NCI-H774 (cell line): ENCODE measurements at regions not wholly inside any gene's neighbourhood (a gene's known extent, or its start where the extent isn't known, plus 50 kb on each side); places are given as distances from the start of the nearest gene placed in this dataset.

Experiments used
- DNase-seq: peaks from one replicate; lab custom pipeline; 2025; lab: John Stamatoyannopoulos, UW

- DNase-seq, result no peak
Measured at GRCh38 chr3:35487376-35487775, 151.9 kb upstream of the ARPP21 start.

- no peak for DNase-seq
Measured at GRCh38 chr3:35488526-35488925, 150.8 kb upstream of the ARPP21 start.

GRCh38 chr3:35492841-35493240 is 146.5 kb upstream of the ARPP21 start:
- no peak for DNase-seq

GRCh38 chr3:35498506-35499210 is 140.7 kb upstream of the ARPP21 start:
- no peak for DNase-seq

- no peak for DNase-seq
Measured at GRCh38 chr3:35500641-35501350, 138.5 kb upstream of the ARPP21 start.

- DNase-seq, result no peak
Measured at GRCh38 chr3:35502699-35503098, 136.6 kb upstream of the ARPP21 start.

- no peak for DNase-seq
Measured at GRCh38 chr3:35505181-35505580, 134.1 kb upstream of the ARPP21 start.

GRCh38 chr3:35505772-35506171 is 133.6 kb upstream of the ARPP21 start:
- DNase-seq, result no peak

- DNase-seq, result no peak
Measured at GRCh38 chr3:35519936-35520335, 119.4 kb upstream of the ARPP21 start.

GRCh38 chr3:35521196-35521595 is 118.1 kb upstream of the ARPP21 start:
- DNase-seq, result no peak

- DNase-seq, result no peak
Measured at GRCh38 chr3:35522450-35522849, 116.9 kb upstream of the ARPP21 start.

- DNase-seq, result no peak
Measured at GRCh38 chr3:35523074-35523473, 116.3 kb upstream of the ARPP21 start.

GRCh38 chr3:35523838-35524237 is 115.5 kb upstream of the ARPP21 start:
- DNase-seq, result no peak

- no peak for DNase-seq
Measured at GRCh38 chr3:35524856-35525255, 114.5 kb upstream of the ARPP21 start.

GRCh38 chr3:35528728-35529127 is 110.6 kb upstream of the ARPP21 start:
- DNase-seq, result no peak

GRCh38 chr3:35529337-35529736 is 110.0 kb upstream of the ARPP21 start:
- DNase-seq, result no peak

GRCh38 chr3:35537265-35537664 is 102.1 kb upstream of the ARPP21 start:
- no peak for DNase-seq

- DNase-seq, result no peak
Measured at GRCh38 chr3:35544976-35545375, 94.3 kb upstream of the ARPP21 start.

- DNase-seq, result no peak
Measured at GRCh38 chr3:35549690-35550089, 89.6 kb upstream of the ARPP21 start.

- no peak for DNase-seq
Measured at GRCh38 chr3:35562141-35562540, 77.2 kb upstream of the ARPP21 start.

- DNase-seq, result no peak
Measured at GRCh38 chr3:35565048-35565447, 74.3 kb upstream of the ARPP21 start.
